GM13976 (cell line): ENCODE measurements at regions not wholly inside any gene's neighbourhood (a gene's known extent, or its start where the extent isn't known, plus 50 kb on each side); places are given as distances from the start of the nearest gene placed in this dataset.

Experiments
- DNase-seq: peaks from one replicate; pipeline ENCODE4 v3.0.0; 2012; ENCODE audit warnings: low spot score
- CTCF ChIP-seq: IDR thresholded peaks from 2 replicates; pipeline ENCODE4 v1.5.1; 2012; ENCODE audit warnings: borderline replicate concordance, mild to moderate bottlenecking; ENCODE audit not compliant: insufficient read depth; ENCODE audit errors: extremely low read depth, missing control alignments, control extremely low read depth
- in situ Hi-C: fragments of 300-500 bp; cut with MboI; formaldehyde crosslinking; loops from one replicate; pipeline ENCODE4 v1.12.0; 2022; ENCODE audit warnings: low sequenced_read_pairs, mixed read lengths, inconsistent platforms; ENCODE audit not compliant: unreplicated experiment

- DNase-seq = no peak
- no peak for TF ChIP-seq CTCF
- in situ Hi-C loops = no loop called here
Observed at GRCh38 chr2:238638100-238638981, 209.5 kb upstream of the TWIST2 start.

GRCh38 chr2:238638982-238639628 is 208.8 kb upstream of the TWIST2 start:
- DNase-seq = no peak
- no peak for TF ChIP-seq CTCF
- in situ Hi-C loops = no loop called here

- in situ Hi-C loops = no loop called here
- no peak for DNase-seq
- no peak for TF ChIP-seq CTCF
Observed at GRCh38 chr2:238640486-238640885, 207.4 kb upstream of the TWIST2 start.

GRCh38 chr2:238642973-238643372 is 204.9 kb upstream of the TWIST2 start:
- no peak for DNase-seq
- TF ChIP-seq CTCF = no peak
- in situ Hi-C loops = no loop called here

- DNase-seq = no peak
- no peak for TF ChIP-seq CTCF
- in situ Hi-C loops = no loop called here
Observed at GRCh38 chr2:238643400-238643907, 204.4 kb upstream of the TWIST2 start.

- no peak for TF ChIP-seq CTCF
- in situ Hi-C loops = no loop called here
- DNase-seq = no peak
Observed at GRCh38 chr2:238644095-238645081, 203.5 kb upstream of the TWIST2 start.
